ENCODE measurements at regions not wholly inside any gene's neighbourhood (a gene's known extent, or its start where the extent isn't known, plus 50 kb on each side); places are given as distances from the start of the nearest gene placed in this dataset.

DNA sequence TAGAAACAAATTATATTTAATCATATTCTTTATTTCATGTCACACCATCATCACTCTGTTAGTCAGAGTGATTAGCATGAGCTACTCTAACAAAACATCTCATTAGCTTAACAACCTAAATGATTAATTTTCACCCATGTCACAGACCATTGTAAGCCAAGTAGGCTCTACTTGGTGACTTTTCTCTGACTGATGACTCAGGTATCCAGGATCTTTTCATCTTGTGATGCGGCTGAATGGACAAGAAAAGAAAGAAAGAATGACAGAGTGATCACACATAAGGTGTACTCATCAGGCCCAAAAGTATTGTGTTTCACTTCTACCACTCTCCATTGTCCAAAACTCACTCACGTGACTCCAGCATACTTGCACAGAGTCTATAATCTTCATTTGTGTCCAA is 299.3 kb downstream of the ANXA1 start:
- TF ChIP-seq, protein P1, sequence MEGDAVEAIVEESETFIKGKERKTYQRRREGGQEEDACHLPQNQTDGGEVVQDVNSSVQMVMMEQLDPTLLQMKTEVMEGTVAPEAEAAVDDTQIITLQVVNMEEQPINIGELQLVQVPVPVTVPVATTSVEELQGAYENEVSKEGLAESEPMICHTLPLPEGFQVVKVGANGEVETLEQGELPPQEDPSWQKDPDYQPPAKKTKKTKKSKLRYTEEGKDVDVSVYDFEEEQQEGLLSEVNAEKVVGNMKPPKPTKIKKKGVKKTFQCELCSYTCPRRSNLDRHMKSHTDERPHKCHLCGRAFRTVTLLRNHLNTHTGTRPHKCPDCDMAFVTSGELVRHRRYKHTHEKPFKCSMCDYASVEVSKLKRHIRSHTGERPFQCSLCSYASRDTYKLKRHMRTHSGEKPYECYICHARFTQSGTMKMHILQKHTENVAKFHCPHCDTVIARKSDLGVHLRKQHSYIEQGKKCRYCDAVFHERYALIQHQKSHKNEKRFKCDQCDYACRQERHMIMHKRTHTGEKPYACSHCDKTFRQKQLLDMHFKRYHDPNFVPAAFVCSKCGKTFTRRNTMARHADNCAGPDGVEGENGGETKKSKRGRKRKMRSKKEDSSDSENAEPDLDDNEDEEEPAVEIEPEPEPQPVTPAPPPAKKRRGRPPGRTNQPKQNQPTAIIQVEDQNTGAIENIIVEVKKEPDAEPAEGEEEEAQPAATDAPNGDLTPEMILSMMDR (IDR thresholded peaks at IDR 0.05) = no peak
- no peak for TF ChIP-seq POLR2A (IDR thresholded peaks at IDR 0.05)
